DOHH2 (cell line): ENCODE measurements at regions not wholly inside any gene's neighbourhood (a gene's known extent, or its start where the extent isn't known, plus 50 kb on each side); places are given as distances from the start of the nearest gene placed in this dataset.

Source experiments
- CTCF ChIP-seq: fragments of 200-600 bp; sonication (generic); IDR thresholded peaks from one replicate; pipeline ENCODE4 v1.5.1; 2014; ENCODE audit warnings: antibody characterized with exemption, mild to moderate bottlenecking, low read depth, low read length; ENCODE audit not compliant: poor library complexity, severe bottlenecking
- EZH2phosphoT487 ChIP-seq: fragments of 200-600 bp; sonication (generic); IDR thresholded peaks from 2 replicates; pipeline ENCODE4 v1.6.1; 2017; ENCODE audit warnings: borderline replicate concordance, mild to moderate bottlenecking, antibody characterized with exemption, low read length, moderate library complexity, mixed read lengths

- TF ChIP-seq CTCF (no peak), EZH2phosphoT487 (no peak)
Observed at GRCh38 chr15:62477929-62478328, 312.8 kb upstream of the C2CD4B start.
